Erythroblast (primary cell): ENCODE measurements at regions not wholly inside any gene's neighbourhood (a gene's known extent, or its start where the extent isn't known, plus 50 kb on each side); places are given as distances from the start of the nearest gene placed in this dataset.

Source experiments
- GATA1 ChIP-seq: IDR thresholded peaks from 2 replicates; pipeline ENCODE4 v1.6.1; 2011; ENCODE audit warnings: low read depth, mild to moderate bottlenecking, control low read depth, low read length, moderate library complexity
- POLR2A ChIP-seq: IDR thresholded peaks from 2 replicates; pipeline ENCODE4 v1.6.1; 2011; ENCODE audit warnings: mild to moderate bottlenecking, low read length

- TF ChIP-seq POLR2A = no peak
- TF ChIP-seq GATA1 = no peak
Observed at GRCh38 chr15:38789566-38789965, 225.0 kb upstream of the RASGRP1 start.
